ENCODE measurements at regions not wholly inside any gene's neighbourhood (a gene's known extent, or its start where the extent isn't known, plus 50 kb on each side); places are given as distances from the start of the nearest gene placed in this dataset.

- CTCF ChIA-PET = interaction anchor here (0.7 to 1.8 kb wide), 2 partner anchors 113 to 136 kb away, joined by 4 to 6 read pairs; no protein-coding TSS in a partner anchor
Measured at GRCh38 chr1:55279627-55280026, 64.5 kb upstream of the USP24 start.

GRCh38 chr1:55278378-55278777 is 63.2 kb upstream of the USP24 start:
- CTCF ChIA-PET = interaction anchor here (1.2 to 1.8 kb wide), 2 partner anchors 60 to 135 kb away, joined by 7 to 9 read pairs; no protein-coding TSS in a partner anchor
- TF ChIP-seq ATF1 (CRISPR knock-in tag; IDR thresholded peaks at IDR 0.05) (no peak), ZNF425 (CRISPR knock-in tag; conservative IDR thresholded peaks at IDR 0.05) (no peak), CBFB (CRISPR knock-in tag; IDR thresholded peaks at IDR 0.05; ENCODE audit: low read depth) (no peak), SMAD4 (CRISPR knock-in tag; IDR thresholded peaks at IDR 0.05) (no peak), CTCF (IDR thresholded peaks at IDR 0.05) (no peak), ZBTB21 (CRISPR knock-in tag; IDR thresholded peaks at IDR 0.05; ENCODE audit: borderline replicate concordance) (no peak), ZNF281 (CRISPR knock-in tag; IDR thresholded peaks at IDR 0.05) (no peak)
- DNase-seq (ENCODE audit: low spot score) = no peak
- H3K9me3 Mint-ChIP-seq = no peaks in the 10 kb centered on the region
- no peaks in the 10 kb centered on the region for H3K27me3 Mint-ChIP-seq (ENCODE audit: low read depth)
- H3K4me1 Mint-ChIP-seq = peaks cover 19% of the 10 kb centered on the region
- H3K27ac Mint-ChIP-seq = no peak overlapping the region
- H3K4me3 Mint-ChIP-seq = no peak overlapping the region
- ATAC-seq = no peak
- POLR2A ChIA-PET = no interaction called here
- no peaks in the 10 kb centered on the region for H3K36me3 Mint-ChIP-seq

More at GRCh38 chr1:55279627-55280026, 64.5 kb upstream of the USP24 start:
- peaks cover 24% of the 10 kb centered on the region for H3K4me1 Mint-ChIP-seq
- H3K27ac Mint-ChIP-seq = no peak overlapping the region
- ATAC-seq (no peak), DNase-seq (ENCODE audit: low spot score) (no peak)
- no peaks in the 10 kb centered on the region for H3K27me3 Mint-ChIP-seq (ENCODE audit: low read depth)
- POLR2A ChIA-PET = interaction anchor here (0.6 kb wide), 1 partner anchor 50 kb away, joined by 3 read pairs; no protein-coding TSS in a partner anchor
- TF ChIP-seq NR2C2 (CRISPR knock-in tag; IDR thresholded peaks at IDR 0.05) (no peak), JUN (CRISPR knock-in tag; IDR thresholded peaks at IDR 0.05) (no peak), ZNF671 (CRISPR knock-in tag; IDR thresholded peaks at IDR 0.05) (no peak), MLX (CRISPR knock-in tag; IDR thresholded peaks at IDR 0.05) (no peak), ZNF219 (CRISPR knock-in tag; IDR thresholded peaks at IDR 0.05; ENCODE audit: borderline replicate concordance) (no peak), ZNF425 (CRISPR knock-in tag; conservative IDR thresholded peaks at IDR 0.05) (no peak), ZNF232 (CRISPR knock-in tag; IDR thresholded peaks at IDR 0.05) (no peak), ZNF138 (CRISPR knock-in tag; conservative IDR thresholded peaks at IDR 0.05) (no peak), USF1 (CRISPR knock-in tag; IDR thresholded peaks at IDR 0.05) (no peak), ELF4 (CRISPR knock-in tag; IDR thresholded peaks at IDR 0.05; ENCODE audit: low read depth) (no peak), TP53 (CRISPR knock-in tag; IDR thresholded peaks at IDR 0.05) (no peak), CREM (CRISPR knock-in tag; IDR thresholded peaks at IDR 0.05) (no peak), ZNF423 (CRISPR knock-in tag; IDR thresholded peaks at IDR 0.05) (no peak), CTCF (IDR thresholded peaks at IDR 0.05) (no peak)
- H3K9me3 Mint-ChIP-seq = no peaks in the 10 kb centered on the region
- no peaks in the 10 kb centered on the region for H3K36me3 Mint-ChIP-seq
- H3K4me3 Mint-ChIP-seq = no peak overlapping the region
